Thyroid gland (tissue), 4 donors: ENCODE measurements at regions not wholly inside any gene's neighbourhood (a gene's known extent, or its start where the extent isn't known, plus 50 kb on each side); places are given as distances from the start of the nearest gene placed in this dataset.
"Not testable (repeated sequence)": the region's sequence is repeated elsewhere in the genome, so short reads cannot be mapped to it uniquely, and the experiment has no call there.

Experiments
- DNase-seq, 2 donors: peaks; one replicate each; pipeline ENCODE4 v3.0.0-alpha.2; 2019
- H3K27ac ChIP-seq, 3 donors: fragments of 200-600 bp; sonication (generic); 1 replicate in 2 of 3; 2 replicates in 1 of 3; pipeline ENCODE4 v1.5.1; 2016 to 2019; ENCODE audit warnings: mild to moderate bottlenecking in 1 of 3, moderate library complexity in 1 of 3
- H3K27me3 ChIP-seq: fragments of 200-600 bp; sonication (generic); one replicate; pipeline ENCODE4 v1.5.1; 2019
- H3K36me3 ChIP-seq, 2 donors: fragments of 200-600 bp; sonication (generic); one replicate each; pipeline ENCODE4 v1.5.1; 2016 to 2019
- H3K4me1 ChIP-seq, 2 donors: fragments of 200-600 bp; sonication (generic); one replicate each; pipeline ENCODE4 v1.5.1; 2017 to 2019
- H3K4me3 ChIP-seq, 3 donors: fragments of 200-600 bp; sonication (generic); replicated peaks in 1 of 3; 1 replicate in 2 of 3; 2 replicates in 1 of 3; pipeline ENCODE4 v1.5.1; 2016; ENCODE audit warnings: mild to moderate bottlenecking in 1 of 3
- H3K9me3 ChIP-seq: fragments of 200-600 bp; sonication (generic); one replicate; pipeline ENCODE4 v1.5.1; 2017
- POLR2A ChIP-seq, 2 donors: fragments of 450-650 bp; IDR thresholded peaks; one replicate each; pipeline ENCODE4 v1.6.1; 2017; ENCODE audit warnings: antibody characterized with exemption in 2 of 2, mild to moderate bottlenecking in 2 of 2, moderate library complexity in 1 of 2
- WGBS, 2 donors: methylation state at CpG; one replicate each; pipeline ENCODE4 v1.1.5; 2017; 5-methylcytosine and 5-hydroxymethylcytosine counted together
- intact Hi-C: fragments of 100-400 bp; cut with DNase I; formaldehyde crosslinking; loops from one replicate; pipeline ENCODE4 v1.15.1; 2023
- TF ChIP-seq, protein P1 (sequence below), 6 experiments: fragments of 200-600 bp in 3 of 6; fragments of 450-650 bp in 3 of 6; sonication (generic) in 3 of 6; IDR thresholded peaks; one replicate each; pipeline ENCODE4 v1.5.1; 2016 to 2019; ENCODE audit warnings: antibody characterized with exemption in 6 of 6, mild to moderate bottlenecking in 2 of 6, inconsistent platforms in 1 of 6, moderate library complexity in 1 of 6

DNA sequence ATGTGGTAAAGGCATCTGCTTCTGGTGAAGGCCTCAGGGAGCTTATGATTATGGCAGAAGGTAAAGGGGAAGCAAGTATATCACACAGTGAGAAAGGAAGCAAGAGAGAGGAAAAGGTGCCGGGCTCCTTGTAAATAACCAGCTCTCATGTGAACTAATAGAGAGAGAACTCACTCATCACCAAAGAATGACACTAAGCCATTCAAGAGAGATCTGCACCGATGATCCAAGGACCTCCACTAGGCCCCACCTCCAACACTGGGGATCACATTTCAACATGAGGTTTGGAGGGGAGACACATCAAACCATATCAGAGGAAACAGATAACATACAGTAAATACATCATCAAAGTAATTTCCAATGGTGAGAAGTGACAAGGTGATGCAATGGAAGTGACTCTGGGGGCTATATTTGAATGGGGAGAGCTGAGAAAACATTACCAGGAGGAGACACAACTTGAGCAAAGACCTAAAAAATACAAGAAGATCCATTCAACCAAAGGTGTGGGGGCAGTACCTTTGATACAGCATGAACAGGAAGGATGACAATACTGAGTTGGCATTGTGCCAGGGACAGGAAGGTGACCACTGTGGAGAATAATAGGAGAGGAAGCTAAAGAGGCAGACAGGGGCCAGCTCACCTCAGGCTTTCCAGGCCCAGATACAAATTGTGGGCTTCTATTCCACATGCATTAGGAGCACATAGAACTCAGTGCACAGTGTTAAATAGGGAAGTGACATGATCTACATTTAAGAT is 134.4 kb upstream of the GRIP1 start:
- H3K9me3 ChIP-seq: no peaks in the 10 kb centered on the region
- H3K36me3 ChIP-seq: no peaks in the 10 kb centered on the region
- intact Hi-C loops: no loop called here
- peak in 1 of 2 donors; percentile 15 for DNase-seq
- H3K27ac ChIP-seq: no peak overlapping the region
- H3K4me3 ChIP-seq: no peak overlapping the region
- TF ChIP-seq, protein P1, sequence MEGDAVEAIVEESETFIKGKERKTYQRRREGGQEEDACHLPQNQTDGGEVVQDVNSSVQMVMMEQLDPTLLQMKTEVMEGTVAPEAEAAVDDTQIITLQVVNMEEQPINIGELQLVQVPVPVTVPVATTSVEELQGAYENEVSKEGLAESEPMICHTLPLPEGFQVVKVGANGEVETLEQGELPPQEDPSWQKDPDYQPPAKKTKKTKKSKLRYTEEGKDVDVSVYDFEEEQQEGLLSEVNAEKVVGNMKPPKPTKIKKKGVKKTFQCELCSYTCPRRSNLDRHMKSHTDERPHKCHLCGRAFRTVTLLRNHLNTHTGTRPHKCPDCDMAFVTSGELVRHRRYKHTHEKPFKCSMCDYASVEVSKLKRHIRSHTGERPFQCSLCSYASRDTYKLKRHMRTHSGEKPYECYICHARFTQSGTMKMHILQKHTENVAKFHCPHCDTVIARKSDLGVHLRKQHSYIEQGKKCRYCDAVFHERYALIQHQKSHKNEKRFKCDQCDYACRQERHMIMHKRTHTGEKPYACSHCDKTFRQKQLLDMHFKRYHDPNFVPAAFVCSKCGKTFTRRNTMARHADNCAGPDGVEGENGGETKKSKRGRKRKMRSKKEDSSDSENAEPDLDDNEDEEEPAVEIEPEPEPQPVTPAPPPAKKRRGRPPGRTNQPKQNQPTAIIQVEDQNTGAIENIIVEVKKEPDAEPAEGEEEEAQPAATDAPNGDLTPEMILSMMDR (IDR thresholded peaks at IDR 0.05): no peak
- no peak for TF ChIP-seq POLR2A (IDR thresholded peaks at IDR 0.05)
- H3K27me3 ChIP-seq: no peaks in the 10 kb centered on the region
- no peaks in the 10 kb centered on the region for H3K4me1 ChIP-seq
- 55 to 62% methylated on average over 2 of the region's 2 CpGs for WGBS, 2 donors

DNA sequence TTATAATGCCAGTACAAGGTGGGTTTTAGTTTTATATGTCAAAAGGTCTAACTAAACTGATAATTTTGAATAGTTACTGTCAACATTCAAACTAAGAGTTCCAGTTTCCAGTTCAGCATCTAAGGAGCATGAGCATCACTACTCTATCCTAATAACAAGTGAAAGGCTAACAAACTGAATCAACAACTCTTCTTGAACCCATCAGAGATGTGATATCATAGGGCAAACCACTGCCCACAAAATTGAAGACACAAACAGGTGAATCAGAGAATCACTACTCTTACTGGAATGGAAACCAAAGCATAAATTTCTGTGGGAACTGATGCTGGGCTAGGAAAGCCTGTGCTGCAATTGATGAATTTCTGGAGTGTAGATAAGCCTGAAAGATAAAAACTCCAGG is 140.7 kb upstream of the GRIP1 start:
- intact Hi-C loops: no loop called here
- Histone ChIP-seq H3K27me3 (no peaks in the 10 kb centered on the region), H3K27ac (no peak overlapping the region), H3K4me3 (no peak overlapping the region), H3K36me3 (no peaks in the 10 kb centered on the region), H3K4me1 (peaks cover 9 to 13% of the 10 kb centered on the region in 2 donors), H3K9me3 (no peaks in the 10 kb centered on the region)
- DNase-seq: no peak
- TF ChIP-seq, protein P1 (IDR thresholded peaks at IDR 0.05): no peak
- TF ChIP-seq POLR2A (IDR thresholded peaks at IDR 0.05): no peak

DNA sequence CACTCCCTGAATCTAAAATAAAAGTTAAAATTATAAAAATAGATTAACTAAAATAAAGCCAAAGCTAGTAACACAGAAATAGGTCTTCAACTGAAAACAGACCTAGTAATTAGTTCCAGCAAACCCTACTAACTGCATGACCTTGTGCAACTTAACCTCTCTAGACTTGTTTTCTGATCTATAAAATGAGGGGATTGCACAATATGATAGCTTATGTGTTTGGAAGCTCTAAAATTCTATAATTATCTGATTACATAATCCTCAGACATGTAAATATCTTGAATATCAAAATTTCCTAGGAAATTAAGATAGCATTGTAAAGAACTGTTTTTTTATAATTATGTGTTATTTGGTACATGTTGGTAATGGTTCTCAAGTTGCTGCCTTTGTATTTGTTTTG is 144.1 kb upstream of the GRIP1 start:
- H3K4me3 ChIP-seq: no peak overlapping the region
- TF ChIP-seq, protein P1 (IDR thresholded peaks at IDR 0.05): no peak
- no peak for TF ChIP-seq POLR2A (IDR thresholded peaks at IDR 0.05)
- peak overlapping the region in 1 of 3 donors; percentile 31 for H3K27ac ChIP-seq
- H3K36me3 ChIP-seq: no peaks in the 10 kb centered on the region
- no peak for DNase-seq
- H3K27me3 ChIP-seq: no peaks in the 10 kb centered on the region
- H3K9me3 ChIP-seq: no peaks in the 10 kb centered on the region
- intact Hi-C loops: no loop called here
- H3K4me1 ChIP-seq: peaks cover 9 to 14% of the 10 kb centered on the region in 2 donors

DNA sequence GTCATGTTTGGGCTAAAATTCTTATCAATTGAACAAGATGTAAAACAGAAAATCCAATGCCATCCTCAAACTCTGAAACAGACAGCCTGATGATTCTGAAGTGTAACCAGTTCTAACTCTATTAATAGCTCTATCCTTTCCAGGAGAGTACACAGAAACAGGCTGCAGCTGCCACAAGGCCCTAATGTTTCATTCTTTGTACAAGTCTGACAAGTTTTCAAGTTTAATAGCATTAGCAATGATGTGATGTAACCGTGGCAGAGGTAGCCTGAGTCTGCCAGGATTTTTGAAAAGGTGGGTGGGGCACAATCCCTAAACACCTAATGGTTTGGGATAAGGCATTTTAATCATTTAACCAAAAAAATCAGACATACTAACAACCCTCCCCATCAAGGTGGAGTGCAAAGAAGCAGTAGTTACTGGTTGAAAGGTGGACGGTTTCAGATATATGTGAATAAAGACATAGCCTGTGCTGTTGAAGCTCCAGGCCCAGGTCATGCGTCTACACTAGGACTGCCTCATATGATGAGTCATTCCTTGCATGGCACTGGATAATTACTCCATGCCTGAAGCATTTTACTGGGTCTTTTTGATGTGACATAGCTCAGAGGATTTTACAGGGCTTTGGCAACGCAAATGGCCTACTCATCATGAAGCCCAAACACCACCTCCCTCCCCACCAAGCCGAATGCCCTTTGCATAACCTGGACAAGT is 145.1 kb upstream of the GRIP1 start:
- no peaks in the 10 kb centered on the region for H3K36me3 ChIP-seq
- peak; percentile 12 to 40 for DNase-seq

DNA sequence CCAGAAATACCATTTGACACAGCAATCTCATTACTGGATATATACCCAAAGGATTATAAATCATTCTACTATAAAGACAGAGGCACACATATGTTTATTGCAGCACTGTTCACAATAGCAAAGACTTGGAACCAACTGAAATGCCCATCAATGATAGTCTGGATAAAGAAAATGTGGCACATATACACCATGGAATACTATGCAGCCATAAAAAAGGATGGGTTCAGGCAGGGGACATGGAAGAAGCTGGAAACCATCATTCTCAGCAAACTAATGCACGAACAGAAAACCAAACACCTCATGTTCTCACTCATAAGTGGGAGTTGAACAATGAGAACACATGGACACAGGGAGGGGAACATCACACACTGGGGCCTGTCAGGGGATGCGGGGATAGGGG is 147.0 kb upstream of the GRIP1 start:
- peaks cover 9 to 14% of the 10 kb centered on the region in 2 donors for H3K4me1 ChIP-seq
- DNase-seq, H3K4me3 ChIP-seq, H3K36me3 ChIP-seq, H3K27me3 ChIP-seq, H3K9me3 ChIP-seq, H3K27ac ChIP-seq, intact Hi-C loops: not testable (repeated sequence)
- 93 to 94% methylated on average over 2 of the region's 2 CpGs for WGBS, 2 donors

More for the DNA sequence above, 145.1 kb upstream of the GRIP1 start:
- TF ChIP-seq, protein P1 (IDR thresholded peaks at IDR 0.05): no peak
- no peak for TF ChIP-seq POLR2A (IDR thresholded peaks at IDR 0.05)
- 80 to 81% methylated on average over 5 of the region's 5 CpGs for WGBS, 2 donors
- Histone ChIP-seq H3K4me1 (peaks cover 9 to 14% of the 10 kb centered on the region in 2 donors), H3K27me3 (no peaks in the 10 kb centered on the region), H3K27ac (peak overlapping the region in 2 of 3 donors; percentile 28 to 32), H3K9me3 (no peaks in the 10 kb centered on the region), H3K4me3 (no peak overlapping the region)
- intact Hi-C loops: no loop called here
